ENCODE measurements at regions not wholly inside any gene's neighbourhood (a gene's known extent, or its start where the extent isn't known, plus 50 kb on each side); places are given as distances from the start of the nearest gene placed in this dataset.

DNA sequence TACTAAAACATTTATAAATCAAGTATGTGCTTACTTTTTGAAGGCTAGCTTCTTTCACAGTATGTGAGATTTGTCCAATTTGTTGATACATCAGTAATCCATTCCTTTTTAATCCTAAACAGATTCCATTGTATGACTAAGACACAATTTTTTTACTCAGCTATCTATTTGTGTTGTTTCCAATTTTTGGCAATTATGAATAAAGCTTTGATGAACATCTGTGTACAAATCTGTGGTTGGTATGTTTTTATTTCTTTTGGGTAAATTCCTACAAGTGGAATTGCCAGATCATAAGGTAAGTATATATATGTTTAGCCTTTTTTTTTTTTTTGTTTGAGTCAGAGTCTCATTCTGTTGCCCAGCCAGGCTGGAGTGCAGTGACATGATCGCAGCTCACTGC, 56.2 kb upstream of the VEPH1 start:
- Histone ChIP-seq H3K9me3 (no peaks in the 10 kb centered on the region), H3K27me3 (no peaks in the 10 kb centered on the region), H3K4me3 (no peak overlapping the region), H3K36me3 (no peaks in the 10 kb centered on the region), H3K27ac (no peak overlapping the region), H3K4me1 (no peaks in the 10 kb centered on the region)
- TF ChIP-seq EP300 (IDR thresholded peaks at IDR 0.05) (no peak), POLR2AphosphoS5 (IDR thresholded peaks at IDR 0.05) (no peak), POLR2A (IDR thresholded peaks at IDR 0.05) (no peak), CTCF (IDR thresholded peaks at IDR 0.05) (no peak)
- ATAC-seq = no peak
- 60% methylated on average over 1 of the region's 1 CpG; no CpG with 5 or more reads in 1 of the 2 donors for WGBS, 2 donors (ENCODE audit: low coverage in 1 of 2)

Small RNA genes in the stretch of these regions (small RNA-seq; reads per million reads assigned to genes)
- 0 reads per million in 4 donors for gene RN7SKP46

Data from gastroesophageal sphincter (tissue), 4 donors.